HG03025 (cell line): ENCODE measurements at regions not wholly inside any gene's neighbourhood (a gene's known extent, or its start where the extent isn't known, plus 50 kb on each side); places are given as distances from the start of the nearest gene placed in this dataset.

Experiments used
- ATAC-seq: cut with Tn5 transposase; IDR thresholded peaks from one replicate; pipeline ENCODE4 v1.9.1; 2021; ENCODE audit warnings: mild to moderate bottlenecking, moderate library complexity; ENCODE audit not compliant: unreplicated experiment, low FRiP score

GRCh38 chr3:66740260-66740659 is 239.4 kb upstream of the LRIG1 start:
- no peak for ATAC-seq

GRCh38 chr3:66744521-66744920 is 243.7 kb upstream of the LRIG1 start:
- ATAC-seq, result no peak

GRCh38 chr3:66744986-66745385 is 244.2 kb upstream of the LRIG1 start:
- ATAC-seq, result no peak

- no peak for ATAC-seq
These were observed 246.4 kb upstream of the LRIG1 start for GRCh38 chr3:66747261-66747660.

GRCh38 chr3:66747696-66748095 is 246.9 kb upstream of the LRIG1 start:
- no peak for ATAC-seq

- no peak for ATAC-seq
These were observed 247.5 kb upstream of the LRIG1 start for GRCh38 chr3:66748175-66748876.

- ATAC-seq, result no peak
These were observed 246.3 kb upstream of the KBTBD8 start for GRCh38 chr3:66751842-66752241.

GRCh38 chr3:66753670-66754069 is 244.4 kb upstream of the KBTBD8 start:
- no peak for ATAC-seq

GRCh38 chr3:66754613-66755012 is 243.5 kb upstream of the KBTBD8 start:
- ATAC-seq, result no peak

- ATAC-seq, result no peak
These were observed 242.2 kb upstream of the KBTBD8 start for GRCh38 chr3:66755924-66756323.

- no peak for ATAC-seq
These were observed 241.6 kb upstream of the KBTBD8 start for GRCh38 chr3:66756468-66757036.

GRCh38 chr3:66761093-66761780 is 236.9 kb upstream of the KBTBD8 start:
- ATAC-seq, result no peak

- ATAC-seq, result no peak
These were observed 235.0 kb upstream of the KBTBD8 start for GRCh38 chr3:66762916-66763693.

- no peak for ATAC-seq
These were observed 220.0 kb upstream of the KBTBD8 start for GRCh38 chr3:66778107-66778506.

- no peak for ATAC-seq
These were observed 219.3 kb upstream of the KBTBD8 start for GRCh38 chr3:66778777-66779176.

GRCh38 chr3:66785191-66785909 is 212.8 kb upstream of the KBTBD8 start:
- ATAC-seq, result no peak

GRCh38 chr3:66789580-66790237 is 208.4 kb upstream of the KBTBD8 start:
- ATAC-seq, result no peak

GRCh38 chr3:66792086-66792485 is 206.0 kb upstream of the KBTBD8 start:
- ATAC-seq, result no peak

- no peak for ATAC-seq
These were observed 202.7 kb upstream of the KBTBD8 start for GRCh38 chr3:66795365-66795764.

GRCh38 chr3:66796343-66796742 is 201.8 kb upstream of the KBTBD8 start:
- no peak for ATAC-seq
